ENCODE measurements at regions not wholly inside any gene's neighbourhood (a gene's known extent, or its start where the extent isn't known, plus 50 kb on each side); places are given as distances from the start of the nearest gene placed in this dataset.

GRCh38 chr10:31635415-31636065, 293.1 kb downstream of the ARHGAP12 start:
- TF ChIP-seq CTCF (conservative IDR thresholded peaks at IDR 0.05; ENCODE audit: low read depth, low read length) = no peak
- no peak for TF ChIP-seq EZH2 (IDR thresholded peaks at IDR 0.05; ENCODE audit: low read length, unreplicated experiment)
- TF ChIP-seq EZH2phosphoT487 (IDR thresholded peaks at IDR 0.05; ENCODE audit: borderline replicate concordance, low read length) = no peak

All from PC-3 (cell line).